ENCODE measurements at regions not wholly inside any gene's neighbourhood (a gene's known extent, or its start where the extent isn't known, plus 50 kb on each side); places are given as distances from the start of the nearest gene placed in this dataset.

- POLR2A ChIA-PET: no interaction called here
- Mint-ChIP-seq H3K27ac (no peak overlapping the region), H3K9me3 (peaks cover 0 to 11% (median 2%) of the 10 kb centered on the region in 11 donors), H3K27me3 (peaks cover 0 to 10% (median 0%) of the 10 kb centered on the region in 5 donors), H3K4me3 (no peak overlapping the region), H3K36me3 (peaks cover 0 to 4% (median 0%) of the 10 kb centered on the region in 5 donors), H3K4me1 (peaks cover 0 to 4% (median 0%) of the 10 kb centered on the region in 7 donors)
- H3K9me3 ChIP-seq (ENCODE audit: control insufficient read depth in 2 of 3, low read length in 3 of 3): no peaks in the 10 kb centered on the region
- CTCF ChIA-PET: no interaction called here
- no peaks in the 10 kb centered on the region for H3K27me3 ChIP-seq (ENCODE audit: control insufficient read depth in 2 of 2, insufficient read depth in 2 of 2, low read length in 2 of 2)
- DNase-seq (no peak), ATAC-seq (no peak)
- intact Hi-C loops (cut with micrococcal nuclease): no loop called here
- no peak overlapping the region for H3K27ac ChIP-seq (ENCODE audit: low read depth, low read length)
- H3K4me3 ChIP-seq (ENCODE audit: low read length): no peak overlapping the region
- no peaks in the 10 kb centered on the region for H3K36me3 ChIP-seq (ENCODE audit: control insufficient read depth in 2 of 3, insufficient read depth in 3 of 3, low read length in 3 of 3)
- no peaks in the 10 kb centered on the region for H3K4me1 ChIP-seq (ENCODE audit: control insufficient read depth in 2 of 2, insufficient read depth in 2 of 2, low read length in 2 of 2)
Measured at GRCh38 chr3:40765884-40766283, 241.1 kb downstream of the ZNF621 start.

- Histone ChIP-seq H3K4me3 (ENCODE audit: low read length) (no peak overlapping the region), H3K9me3 (ENCODE audit: control insufficient read depth in 2 of 3, low read length in 3 of 3) (no peaks in the 10 kb centered on the region), H3K36me3 (ENCODE audit: control insufficient read depth in 2 of 3, insufficient read depth in 3 of 3, low read length in 3 of 3) (no peaks in the 10 kb centered on the region), H3K4me1 (ENCODE audit: control insufficient read depth in 2 of 2, insufficient read depth in 2 of 2, low read length in 2 of 2) (no peaks in the 10 kb centered on the region), H3K27me3 (ENCODE audit: control insufficient read depth in 2 of 2, insufficient read depth in 2 of 2, low read length in 2 of 2) (no peaks in the 10 kb centered on the region), H3K27ac (ENCODE audit: low read depth, low read length) (no peak overlapping the region)
- no peak overlapping the region for H3K27ac Mint-ChIP-seq
- H3K4me1 Mint-ChIP-seq: peaks cover 0 to 4% (median 0%) of the 10 kb centered on the region in 7 donors
- no peaks in the 10 kb centered on the region for H3K36me3 Mint-ChIP-seq
- POLR2A ChIA-PET: no interaction called here
- H3K27me3 Mint-ChIP-seq: peaks cover 0 to 5% (median 0%) of the 10 kb centered on the region in 5 donors
- intact Hi-C loops (cut with micrococcal nuclease): no loop called here
- H3K4me3 Mint-ChIP-seq: no peak overlapping the region
- DNase-seq (no peak), ATAC-seq (no peak)
- CTCF ChIA-PET: no interaction called here
- peaks cover 0 to 6% (median 0%) of the 10 kb centered on the region in 11 donors for H3K9me3 Mint-ChIP-seq
Measured at GRCh38 chr3:40766396-40766795, 241.6 kb downstream of the ZNF621 start.

DNA sequence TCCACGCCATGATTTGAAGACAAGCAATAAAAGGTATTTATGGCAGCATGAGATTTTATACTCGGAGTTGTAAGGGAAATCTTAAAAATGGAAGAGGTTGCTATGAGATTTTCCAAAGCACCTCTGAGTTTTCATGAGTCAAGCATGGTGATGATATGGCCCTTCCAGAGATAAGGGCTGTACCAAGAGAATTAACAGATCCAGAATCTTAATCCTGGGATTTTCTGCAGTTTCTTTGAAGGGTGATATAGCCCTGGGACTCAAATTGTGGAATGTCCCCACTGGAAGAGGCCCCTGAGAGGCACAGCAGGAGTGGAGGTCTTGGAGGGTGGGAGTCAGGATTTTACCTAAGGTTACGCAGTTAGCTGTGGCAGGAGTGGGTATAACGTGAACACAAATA lies 243.3 kb downstream of the ZNF621 start:
- Histone ChIP-seq H3K4me1 (ENCODE audit: control insufficient read depth in 2 of 2, insufficient read depth in 2 of 2, low read length in 2 of 2) (no peaks in the 10 kb centered on the region), H3K4me3 (ENCODE audit: low read length) (no peak overlapping the region), H3K27ac (ENCODE audit: low read depth, low read length) (no peak overlapping the region), H3K36me3 (ENCODE audit: control insufficient read depth in 2 of 3, insufficient read depth in 3 of 3, low read length in 3 of 3) (no peaks in the 10 kb centered on the region), H3K9me3 (ENCODE audit: control insufficient read depth in 2 of 3, low read length in 3 of 3) (no peaks in the 10 kb centered on the region), H3K27me3 (ENCODE audit: control insufficient read depth in 2 of 2, insufficient read depth in 2 of 2, low read length in 2 of 2) (no peaks in the 10 kb centered on the region)
- DNase-seq (no peak), ATAC-seq (no peak)
- Mint-ChIP-seq H3K4me3 (no peak overlapping the region), H3K36me3 (no peaks in the 10 kb centered on the region), H3K4me1 (peaks cover 0 to 4% (median 0%) of the 10 kb centered on the region in 7 donors), H3K27me3 (peaks cover 0 to 5% (median 0%) of the 10 kb centered on the region in 5 donors), H3K9me3 (peaks cover 0 to 2% (median 0%) of the 10 kb centered on the region in 11 donors), H3K27ac (no peak overlapping the region)
- intact Hi-C loops (cut with micrococcal nuclease): no loop called here
- CTCF ChIA-PET: no interaction called here
- POLR2A ChIA-PET: no interaction called here

DNA sequence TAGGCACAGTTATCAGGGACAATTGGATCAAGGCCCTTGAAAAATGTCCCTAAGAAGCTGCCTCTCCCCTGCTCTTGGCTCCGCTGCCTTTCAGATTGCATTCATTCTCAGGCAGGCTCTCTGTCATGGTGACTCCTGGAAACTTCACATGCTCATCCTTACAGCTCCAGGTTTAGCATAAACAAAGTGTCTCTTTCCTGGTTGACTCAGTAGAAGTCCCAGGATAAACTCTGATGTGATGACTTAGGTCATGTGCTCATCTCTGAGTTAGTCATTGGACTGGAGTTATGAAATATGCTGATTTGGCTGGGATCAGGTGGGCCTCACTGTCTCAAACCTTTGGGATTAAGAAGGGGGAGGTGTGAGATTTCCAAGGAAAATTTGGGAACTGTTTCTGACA lies 243.8 kb downstream of the ZNF621 start:
- no peaks in the 10 kb centered on the region for H3K4me1 ChIP-seq (ENCODE audit: control insufficient read depth in 2 of 2, insufficient read depth in 2 of 2, low read length in 2 of 2)
- no peak overlapping the region for H3K27ac ChIP-seq (ENCODE audit: low read depth, low read length)
- H3K9me3 ChIP-seq (ENCODE audit: control insufficient read depth in 2 of 3, low read length in 3 of 3): no peaks in the 10 kb centered on the region
- H3K36me3 Mint-ChIP-seq: no peaks in the 10 kb centered on the region
- H3K36me3 ChIP-seq (ENCODE audit: control insufficient read depth in 2 of 3, insufficient read depth in 3 of 3, low read length in 3 of 3): no peaks in the 10 kb centered on the region
- no peak overlapping the region for H3K4me3 ChIP-seq (ENCODE audit: low read length)
- H3K27me3 Mint-ChIP-seq: peaks cover 0 to 5% (median 0%) of the 10 kb centered on the region in 5 donors
- no peaks in the 10 kb centered on the region for H3K27me3 ChIP-seq (ENCODE audit: control insufficient read depth in 2 of 2, insufficient read depth in 2 of 2, low read length in 2 of 2)
- peaks cover 0 to 4% (median 0%) of the 10 kb centered on the region in 7 donors for H3K4me1 Mint-ChIP-seq
- DNase-seq: no peak
- no peak for ATAC-seq
- ChIA-PET POLR2A (no interaction called here), CTCF (no interaction called here)
- intact Hi-C loops (cut with micrococcal nuclease): no loop called here
- H3K27ac Mint-ChIP-seq: no peak overlapping the region
- no peak overlapping the region for H3K4me3 Mint-ChIP-seq
- peaks cover 0 to 2% (median 0%) of the 10 kb centered on the region in 11 donors for H3K9me3 Mint-ChIP-seq

DNA sequence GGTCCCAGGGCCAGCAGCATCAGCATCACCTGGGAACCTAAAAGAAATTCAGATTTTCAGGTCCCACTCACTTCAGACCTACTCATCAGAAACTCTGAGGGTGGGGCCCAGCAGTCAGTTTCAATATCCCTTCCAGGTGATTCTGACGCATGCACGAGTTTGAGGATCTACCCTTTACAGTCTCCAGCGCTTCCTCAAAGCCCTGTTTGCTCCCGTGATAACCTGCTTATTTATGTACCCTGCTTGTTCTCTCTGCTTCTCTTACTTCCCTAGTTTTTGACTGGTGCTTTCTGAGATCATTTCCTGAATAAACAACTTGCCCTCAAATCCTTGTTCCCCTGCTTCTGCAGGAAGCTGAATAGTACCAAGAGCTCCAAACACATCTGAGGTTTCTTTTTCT lies 245.3 kb downstream of the ZNF621 start:
- Mint-ChIP-seq H3K27ac (no peak overlapping the region), H3K27me3 (peaks cover 0 to 5% (median 0%) of the 10 kb centered on the region in 5 donors), H3K4me1 (peaks cover 0 to 4% (median 0%) of the 10 kb centered on the region in 7 donors), H3K36me3 (no peaks in the 10 kb centered on the region), H3K9me3 (peaks cover 0 to 2% (median 0%) of the 10 kb centered on the region in 11 donors), H3K4me3 (no peak overlapping the region)
- DNase-seq: no peak
- ChIA-PET POLR2A (no interaction called here), CTCF (no interaction called here)
- Histone ChIP-seq H3K9me3 (ENCODE audit: control insufficient read depth in 2 of 3, low read length in 3 of 3) (no peaks in the 10 kb centered on the region), H3K4me3 (ENCODE audit: low read length) (no peak overlapping the region), H3K4me1 (ENCODE audit: control insufficient read depth in 2 of 2, insufficient read depth in 2 of 2, low read length in 2 of 2) (no peaks in the 10 kb centered on the region), H3K27ac (ENCODE audit: low read depth, low read length) (no peak overlapping the region), H3K27me3 (ENCODE audit: control insufficient read depth in 2 of 2, insufficient read depth in 2 of 2, low read length in 2 of 2) (no peaks in the 10 kb centered on the region), H3K36me3 (ENCODE audit: control insufficient read depth in 2 of 3, insufficient read depth in 3 of 3, low read length in 3 of 3) (no peaks in the 10 kb centered on the region)
- intact Hi-C loops (cut with micrococcal nuclease): no loop called here
- peak; percentile 61 for ATAC-seq

GRCh38 chr3:40771112-40771511 lies 246.4 kb downstream of the ZNF621 start:
- H3K36me3 Mint-ChIP-seq: no peaks in the 10 kb centered on the region
- Histone ChIP-seq H3K36me3 (ENCODE audit: control insufficient read depth in 2 of 3, insufficient read depth in 3 of 3, low read length in 3 of 3) (no peaks in the 10 kb centered on the region), H3K27ac (ENCODE audit: low read depth, low read length) (no peak overlapping the region), H3K9me3 (ENCODE audit: control insufficient read depth in 2 of 3, low read length in 3 of 3) (no peaks in the 10 kb centered on the region), H3K27me3 (ENCODE audit: control insufficient read depth in 2 of 2, insufficient read depth in 2 of 2, low read length in 2 of 2) (no peaks in the 10 kb centered on the region), H3K4me1 (ENCODE audit: control insufficient read depth in 2 of 2, insufficient read depth in 2 of 2, low read length in 2 of 2) (no peaks in the 10 kb centered on the region), H3K4me3 (ENCODE audit: low read length) (no peak overlapping the region)
- peaks cover 0 to 2% (median 0%) of the 10 kb centered on the region in 11 donors for H3K9me3 Mint-ChIP-seq
- ATAC-seq (no peak), DNase-seq (no peak)
- H3K27me3 Mint-ChIP-seq: peaks cover 0 to 11% (median under 1%) of the 10 kb centered on the region in 5 donors
- no peak overlapping the region for H3K4me3 Mint-ChIP-seq
- H3K4me1 Mint-ChIP-seq: peaks cover 0 to 4% (median 0%) of the 10 kb centered on the region in 7 donors
- CTCF ChIA-PET: no interaction called here
- POLR2A ChIA-PET: no interaction called here
- H3K27ac Mint-ChIP-seq: no peak overlapping the region
- intact Hi-C loops (cut with micrococcal nuclease): no loop called here

- POLR2A ChIA-PET: no interaction called here
- no peak overlapping the region for H3K27ac ChIP-seq (ENCODE audit: low read depth, low read length)
- H3K4me1 ChIP-seq (ENCODE audit: control insufficient read depth in 2 of 2, insufficient read depth in 2 of 2, low read length in 2 of 2): no peaks in the 10 kb centered on the region
- Mint-ChIP-seq H3K36me3 (no peaks in the 10 kb centered on the region), H3K27ac (no peak overlapping the region), H3K9me3 (no peaks in the 10 kb centered on the region), H3K27me3 (peaks cover 2 to 19% (median 7%) of the 10 kb centered on the region in 5 donors), H3K4me3 (no peak overlapping the region), H3K4me1 (peaks cover 0 to 2% (median 0%) of the 10 kb centered on the region in 7 donors)
- no peaks in the 10 kb centered on the region for H3K36me3 ChIP-seq (ENCODE audit: control insufficient read depth in 2 of 3, insufficient read depth in 3 of 3, low read length in 3 of 3)
- intact Hi-C loops (cut with micrococcal nuclease): no loop called here
- no peaks in the 10 kb centered on the region for H3K9me3 ChIP-seq (ENCODE audit: control insufficient read depth in 2 of 3, low read length in 3 of 3)
- CTCF ChIA-PET: no interaction called here
- ATAC-seq (no peak), DNase-seq (no peak)
- no peak overlapping the region for H3K4me3 ChIP-seq (ENCODE audit: low read length)
- H3K27me3 ChIP-seq (ENCODE audit: control insufficient read depth in 2 of 2, insufficient read depth in 2 of 2, low read length in 2 of 2): no peaks in the 10 kb centered on the region
Measured at GRCh38 chr3:40779039-40779438, 254.3 kb downstream of the ZNF621 start.
